WI38 (cell line): ENCODE measurements at regions not wholly inside any gene's neighbourhood (a gene's known extent, or its start where the extent isn't known, plus 50 kb on each side); places are given as distances from the start of the nearest gene placed in this dataset.

ENCODE experiments used
- H3K4me3 ChIP-seq: 2 replicates; pipeline ENCODE4 v1.5.1; 2011; ENCODE audit warnings: low read depth, mild to moderate bottlenecking, control low read depth, low read length
- CTCF ChIP-seq: IDR thresholded peaks from 2 replicates; pipeline ENCODE4 v1.5.1; 2012; ENCODE audit warnings: low read depth, mild to moderate bottlenecking, control low read depth, low read length

DNA sequence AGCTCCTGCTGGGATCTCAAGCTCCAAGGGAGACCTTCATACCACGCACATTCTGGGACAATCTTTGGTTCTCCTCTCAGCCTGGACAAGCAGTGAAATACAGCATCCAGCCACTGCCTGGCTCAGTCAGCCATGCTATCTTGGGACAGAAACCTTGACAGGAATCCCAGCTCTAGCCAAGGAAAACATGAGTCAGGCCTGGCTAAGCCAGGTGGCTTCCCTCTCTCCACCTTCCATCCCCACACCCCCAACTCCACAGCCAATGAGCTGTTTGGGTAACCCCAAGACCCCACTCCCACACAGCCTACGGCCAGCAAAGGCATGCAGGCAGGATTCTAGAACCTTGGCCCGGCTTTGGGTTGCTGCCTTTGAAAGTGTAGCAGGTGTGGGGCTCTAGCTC is 64.9 kb downstream of the MCFD2 start:
- TF ChIP-seq CTCF = no peak
- 0 out of 2 replicates have a peak overlapping the region, but pooled peaks have one; percentile 6 for H3K4me3 ChIP-seq

GRCh38 chr2:46849721-46850556 is 65.7 kb downstream of the MCFD2 start:
- no peak for TF ChIP-seq CTCF
- H3K4me3 ChIP-seq = peak overlapping the region; percentile 13

GRCh38 chr2:46849046-46849715 is 66.4 kb downstream of the MCFD2 start:
- H3K4me3 ChIP-seq = no peak overlapping the region

DNA sequence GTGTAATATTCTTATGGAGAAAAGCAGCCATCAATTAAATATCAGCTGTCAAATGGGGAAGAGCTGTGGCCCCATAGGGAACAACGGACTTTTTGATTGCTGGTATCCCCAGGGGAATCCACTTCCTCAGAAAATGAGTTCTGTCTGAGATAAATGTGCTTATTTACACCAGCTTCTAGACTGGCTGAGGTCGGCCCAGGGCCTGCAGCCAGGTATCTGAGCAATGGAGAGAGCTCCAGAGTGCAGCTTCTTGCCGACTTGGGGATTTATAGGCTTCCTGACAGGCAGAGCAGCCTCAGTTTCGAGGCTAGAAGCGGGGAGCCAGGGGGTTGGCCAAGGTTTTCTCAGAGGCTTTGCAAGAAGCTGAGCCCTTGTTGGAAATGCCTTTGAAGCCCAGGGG is 67.2 kb downstream of the MCFD2 start:
- no peak for TF ChIP-seq CTCF
- no peak overlapping the region for H3K4me3 ChIP-seq

More at GRCh38 chr2:46849046-46849715, 66.4 kb downstream of the MCFD2 start:
- TF ChIP-seq CTCF = no peak

DNA sequence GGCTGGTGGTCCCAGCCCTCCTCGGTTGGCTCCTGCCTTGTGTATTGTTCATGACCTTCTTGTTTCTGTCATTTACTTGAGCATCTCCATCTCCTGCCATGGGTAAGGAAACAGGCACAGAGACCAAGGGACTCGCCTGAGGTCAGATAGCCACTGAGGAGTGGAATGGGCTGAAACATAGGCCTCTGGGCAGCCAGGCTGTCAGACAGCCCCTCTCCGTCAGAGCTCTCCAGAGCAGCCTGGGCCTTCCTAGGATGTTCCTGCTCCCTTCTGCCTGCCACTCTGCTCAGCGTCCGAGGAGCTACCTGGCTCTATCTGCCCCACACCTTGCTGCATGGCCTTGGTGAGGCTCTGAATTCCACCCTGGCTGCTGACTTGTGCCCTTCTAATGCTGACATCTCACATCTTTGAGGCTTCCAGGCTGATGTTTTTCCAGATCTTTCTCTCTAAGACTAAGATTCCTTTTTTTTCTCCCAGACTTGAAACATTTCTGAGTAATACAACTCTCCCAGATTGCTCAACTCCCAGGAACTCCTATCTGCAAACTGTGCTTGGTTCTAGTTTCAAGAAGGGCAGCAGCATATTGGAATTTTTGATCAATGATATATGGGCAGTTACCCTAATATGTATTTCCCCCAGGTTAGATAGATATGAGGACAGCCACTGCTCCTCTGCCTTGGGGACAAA is 67.7 kb downstream of the MCFD2 start:
- no peak overlapping the region for H3K4me3 ChIP-seq
- TF ChIP-seq CTCF = no peak

DNA sequence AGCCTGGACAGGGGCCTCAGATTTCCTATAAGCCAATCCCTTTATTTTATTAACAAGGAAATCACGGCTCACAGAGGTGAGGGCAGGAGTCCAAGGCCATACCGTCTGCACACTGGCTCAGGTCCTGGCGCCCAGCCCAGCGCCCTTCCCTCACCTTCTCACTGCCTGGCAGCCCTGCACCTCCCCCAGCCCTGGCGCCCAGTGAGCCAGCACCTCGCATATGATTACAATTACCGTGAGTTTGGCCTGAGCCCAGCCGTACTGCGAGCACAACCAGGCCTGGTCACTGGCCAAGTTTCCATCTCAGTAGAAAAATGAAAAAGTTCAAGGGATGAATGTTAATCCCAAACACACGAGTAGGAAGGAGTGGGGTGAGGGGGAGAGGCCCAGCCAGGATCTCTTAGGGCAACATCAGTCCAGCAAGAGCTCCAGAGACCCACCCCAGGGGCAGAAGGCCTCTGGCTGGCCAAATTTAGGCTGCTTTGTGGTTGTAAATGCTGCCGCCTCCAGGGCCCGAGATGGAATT is 68.4 kb downstream of the MCFD2 start:
- H3K4me3 ChIP-seq = no peak overlapping the region
- no peak for TF ChIP-seq CTCF
